GM12878 (cell line): ENCODE measurements at regions not wholly inside any gene's neighbourhood (a gene's known extent, or its start where the extent isn't known, plus 50 kb on each side); places are given as distances from the start of the nearest gene placed in this dataset.

Experiments
- ATAC-seq: fragments of 200-7000 bp; cut with Tn5 transposase; 3 replicates; pipeline ENCODE4 v1.9.1; 2020; ENCODE audit warnings: mild to moderate bottlenecking, moderate library complexity
- BruUV-seq: library from RNA; stranded (reverse); fragments of 400-500 nt; replicated peaks from 2 replicates; lab custom pipeline; 2021; lab: Mats Ljungman, UMichigan
- CTCF ChIA-PET: fragments of 300-600 bp; sonication (Branson Sonifier 250); formaldehyde crosslinking; extraction: SDS; loops from one replicate; lab custom pipeline; 2021; ENCODE audit warnings: inconsistent platforms; lab: Yijun Ruan, JAX
- POLR2A ChIA-PET: fragments of 350-600 bp; formaldehyde crosslinking; extraction: SDS; loops from one replicate; lab custom pipeline; 2021; ENCODE audit warnings: inconsistent platforms; lab: Charles Lee
- RAD21 ChIA-PET: fragments of 300-600 bp; sonication (Branson Sonifier 250); formaldehyde crosslinking; loops from one replicate; lab custom pipeline; 2023; ENCODE audit warnings: antibody characterized with exemption; ENCODE audit not compliant: unreplicated experiment; lab: Charles Lee
- SMC1A ChIA-PET: fragments of 300-600 bp; sonication (Branson Sonifier 250); formaldehyde crosslinking; loops from one replicate; lab custom pipeline; 2023; ENCODE audit not compliant: unreplicated experiment, uncharacterized antibody; lab: Charles Lee
- DNase-seq: peaks from one replicate; pipeline ENCODE4 v3.0.0-alpha.2; 2011; ENCODE audit warnings: low read depth, low spot score
- FAIRE-seq: peaks from 3 replicates; lab custom pipeline; 2011; peaks lifted over from hg19 to GRCh38; lab: Jason Lieb, UNC
- H2AFZ ChIP-seq: 2 replicates; pipeline ENCODE4 v1.6.0; 2011; ENCODE audit warnings: low read depth, low read length, control low read depth; ENCODE audit not compliant: control insufficient read depth
- H3K27ac ChIP-seq: 2 replicates; pipeline ENCODE4 v1.5.1; 2011; ENCODE audit warnings: control low read depth; ENCODE audit not compliant: control insufficient read depth, insufficient read depth
- H3K27me3 ChIP-seq, 2 experiments: replicated peaks in 1 of 2; 2 replicates each; pipeline versions ENCODE4 v1.6.0 to v1.6.1; 2011; ENCODE audit warnings: low read length in 1 of 2; ENCODE audit not compliant: control insufficient read depth in 2 of 2, insufficient read depth in 2 of 2
- H3K36me3 ChIP-seq, 2 experiments: 2 replicates each; pipeline ENCODE4 v1.5.1; 2011; ENCODE audit warnings: low read length in 1 of 2; ENCODE audit not compliant: control insufficient read depth in 2 of 2, insufficient read depth in 2 of 2
- H3K4me1 ChIP-seq: 2 replicates; pipeline ENCODE4 v1.6.1; 2011; ENCODE audit warnings: mild to moderate bottlenecking, low read length, moderate library complexity, mixed read lengths; ENCODE audit not compliant: control insufficient read depth, insufficient read depth
- H3K4me2 ChIP-seq: 2 replicates; pipeline ENCODE4 v1.6.0; 2011; ENCODE audit warnings: control low read depth; ENCODE audit not compliant: control insufficient read depth, insufficient read depth
- H3K4me3 ChIP-seq: fragments of 200-600 bp; sonication (generic); 2 replicates; pipeline ENCODE4 v1.5.1; 2016
- H3K79me2 ChIP-seq: 2 replicates; pipeline ENCODE4 v1.6.0; 2011; ENCODE audit warnings: low read length; ENCODE audit not compliant: control insufficient read depth, insufficient read depth
- H3K9ac ChIP-seq: 2 replicates; pipeline ENCODE4 v1.8.0; 2011; ENCODE audit warnings: low read length, control low read depth, mixed read lengths; ENCODE audit not compliant: control insufficient read depth, insufficient read depth
- H3K9me3 ChIP-seq: replicated peaks from 3 replicates; pipeline ENCODE4 v1.5.1; 2011; ENCODE audit warnings: mild to moderate bottlenecking, low read length; ENCODE audit not compliant: control insufficient read depth, insufficient read depth
- H4K20me1 ChIP-seq: 2 replicates; pipeline ENCODE4 v1.6.0; 2011; ENCODE audit not compliant: control insufficient read depth, insufficient read depth
- ASH2L ChIP-seq: fragments of 300-600, 200-600 bp; sonication (generic); IDR thresholded peaks from 2 replicates; pipeline ENCODE4 v1.6.1; 2017; ENCODE audit warnings: low read depth, mild to moderate bottlenecking, borderline replicate concordance
- ATF2 ChIP-seq: IDR thresholded peaks from 2 replicates; pipeline ENCODE4 v1.6.1; 2012; ENCODE audit warnings: low read length, inconsistent platforms
- GATAD2B ChIP-seq: fragments of 450-650 bp; conservative IDR thresholded peaks from 2 replicates; pipeline ENCODE4 v1.6.1; 2017; ENCODE audit warnings: low read depth, mild to moderate bottlenecking, moderate library complexity
- IRF4 ChIP-seq: IDR thresholded peaks from 2 replicates; pipeline ENCODE4 v1.6.1; 2011; ENCODE audit warnings: low read depth, low read length
- IRF5 ChIP-seq: fragments of 450-650 bp; IDR thresholded peaks from 2 replicates; pipeline ENCODE4 v1.6.1; 2017; ENCODE audit warnings: borderline replicate concordance
- JUNB ChIP-seq: IDR thresholded peaks from 2 replicates; pipeline ENCODE4 v1.6.1; 2016; ENCODE audit warnings: antibody characterized with exemption, mild to moderate bottlenecking
- NBN ChIP-seq: fragments of 450-650 bp; IDR thresholded peaks from 2 replicates; pipeline ENCODE4 v1.6.1; 2016
- NFYB ChIP-seq: IDR thresholded peaks from 2 replicates; pipeline ENCODE4 v1.6.1; 2011; ENCODE audit warnings: low read depth, mild to moderate bottlenecking, low read length, improper control_type of control experiment, moderate library complexity; ENCODE audit not compliant: insufficient read depth
- NR2F1 ChIP-seq: fragments of 450-650 bp; conservative IDR thresholded peaks from 2 replicates; pipeline ENCODE4 v1.6.1; 2017; ENCODE audit warnings: mild to moderate bottlenecking
- RB1 ChIP-seq: fragments of 450-650 bp; formaldehyde crosslinking; IDR thresholded peaks from 2 replicates; pipeline ENCODE4 v1.6.1; 2017; ENCODE audit warnings: mild to moderate bottlenecking, borderline replicate concordance
- TAF1 ChIP-seq: IDR thresholded peaks from 2 replicates; pipeline ENCODE4 v1.6.1; 2011; ENCODE audit warnings: mild to moderate bottlenecking, low read depth, low read length, borderline replicate concordance
- ZNF384 ChIP-seq: IDR thresholded peaks from 2 replicates; pipeline ENCODE4 v1.6.1; 2012; ENCODE audit warnings: low read depth, mild to moderate bottlenecking, low read length, improper control_type of control experiment, borderline replicate concordance
- ZZZ3 ChIP-seq: IDR thresholded peaks from 2 replicates; pipeline ENCODE4 v1.6.1; 2011; ENCODE audit warnings: low read depth; ENCODE audit not compliant: control insufficient read depth, insufficient read length
- WGBS: methylation state at CpG from one replicate; pipeline ENCODE4 v1.1.6; 2016; ENCODE audit warnings: low lambda C conversion rate; ENCODE audit not compliant: insufficient replicate concordance, insufficient coverage; ENCODE audit errors: missing lambda C conversion rate; 5-methylcytosine and 5-hydroxymethylcytosine counted together
- in situ Hi-C: fragments of 300-500 bp; cut with MboI; formaldehyde crosslinking; loops from 9 replicates; pipeline ENCODE4 v1.14.3; 2018; ENCODE audit warnings: mixed read lengths
- intact Hi-C: fragments of 100-400 bp; cut with micrococcal nuclease; formaldehyde crosslinking; loops from one replicate; pipeline ENCODE4 v1.14.2; 2022; ENCODE audit not compliant: unreplicated experiment

DNA sequence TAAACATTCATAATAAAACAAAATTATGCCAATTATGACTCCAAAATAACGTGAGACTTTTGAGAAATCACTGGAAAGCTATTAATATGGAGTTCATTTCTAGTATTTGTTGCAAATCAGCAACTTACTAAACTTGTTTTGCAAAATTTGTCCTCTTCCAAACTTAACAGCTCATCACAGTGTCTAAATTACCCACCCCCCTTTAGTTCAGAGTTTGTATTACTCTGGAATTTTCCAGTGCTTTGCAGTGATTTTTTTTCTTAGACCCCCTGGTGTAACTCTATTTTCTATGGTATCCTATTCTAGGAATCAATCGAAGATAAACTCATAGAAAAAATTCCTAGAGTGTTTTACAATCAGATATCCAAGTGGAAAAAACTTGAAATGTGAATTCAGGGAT, 72.4 kb upstream of the CACHD1 start:
- no peak overlapping the region for H3K27ac ChIP-seq
- no peak for TF ChIP-seq ATF2
- TF ChIP-seq NR2F1: no peak
- no peak for TF ChIP-seq IRF4
- WGBS: 0% methylated on average over 2 of the region's 2 CpGs
- H3K27me3 ChIP-seq: no peaks in the 10 kb centered on the region
- no peak overlapping the region for H2AFZ ChIP-seq
- SMC1A ChIA-PET: no interaction called here
- intact Hi-C loops: no loop called here
- in situ Hi-C loops: no loop called here
- no peaks in the 10 kb centered on the region for H3K9me3 ChIP-seq
- POLR2A ChIA-PET: interaction anchor here (0.7 kb wide), 1 partner anchor 1707 kb away, joined by 3 read pairs; no protein-coding TSS in a partner anchor
- H3K36me3 ChIP-seq: no peaks in the 10 kb centered on the region
- RAD21 ChIA-PET: interaction anchor here (0.6 kb wide), 1 partner anchor 120 kb away, joined by 3 read pairs; no protein-coding TSS in a partner anchor
- no peaks in the 10 kb centered on the region for H3K79me2 ChIP-seq
- H3K4me3 ChIP-seq: no peak overlapping the region
- no peaks in the 10 kb centered on the region for H3K4me1 ChIP-seq
- DNase-seq (no peak), ATAC-seq (no peak), FAIRE-seq (no peak)
- CTCF ChIA-PET: no interaction called here
- H3K9ac ChIP-seq: no peak overlapping the region
- BruUV-seq: no TSS peak
- H3K4me2 ChIP-seq: no peak overlapping the region
- no peaks in the 10 kb centered on the region for H4K20me1 ChIP-seq

DNA sequence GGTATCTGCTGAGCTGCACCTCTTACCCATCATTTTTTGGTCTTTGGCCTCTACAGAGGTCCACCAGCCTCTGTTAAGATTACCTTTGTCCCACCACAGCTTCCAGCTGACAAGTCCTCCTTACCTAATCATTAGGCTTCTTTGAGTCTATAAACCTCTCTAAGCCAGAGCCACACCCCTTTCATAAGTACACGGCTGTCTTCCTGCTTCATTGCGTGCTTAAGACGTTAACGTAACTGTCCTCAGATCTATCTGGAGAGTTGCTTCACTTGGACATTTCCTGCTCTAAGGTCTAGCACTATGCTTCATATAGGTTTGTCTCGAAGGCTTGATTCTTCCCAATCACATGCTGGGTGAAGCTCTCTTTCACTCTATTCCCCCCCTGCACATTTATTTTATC, 71.0 kb upstream of the CACHD1 start:
- BruUV-seq: no TSS peak
- in situ Hi-C loops (no loop called here), intact Hi-C loops (no loop called here)
- WGBS: 60% methylated on average over 5 of the region's 5 CpGs
- DNase-seq (no peak), FAIRE-seq (no peak), ATAC-seq (no peak)
- CTCF ChIA-PET: no interaction called here
- Histone ChIP-seq H3K27ac (no peak overlapping the region), H3K27me3 (no peaks in the 10 kb centered on the region), H4K20me1 (no peaks in the 10 kb centered on the region), H3K9me3 (no peaks in the 10 kb centered on the region), H3K9ac (no peak overlapping the region), H3K4me1 (no peaks in the 10 kb centered on the region), H3K4me2 (no peak overlapping the region), H3K36me3 (no peaks in the 10 kb centered on the region), H3K79me2 (no peaks in the 10 kb centered on the region), H3K4me3 (no peak overlapping the region), H2AFZ (no peak overlapping the region)
- POLR2A ChIA-PET: no interaction called here
- RAD21 ChIA-PET: no interaction called here
- SMC1A ChIA-PET: no interaction called here
- TF ChIP-seq ZNF384 (no peak), NBN (no peak), IRF5 (no peak), ASH2L (no peak), TAF1 (no peak), RB1 (no peak), GATAD2B (no peak), ZZZ3 (no peak), NFYB (no peak), JUNB (no peak), ATF2 (no peak)
